MCF 10A (cell line): ENCODE measurements at regions not wholly inside any gene's neighbourhood (a gene's known extent, or its start where the extent isn't known, plus 50 kb on each side); places are given as distances from the start of the nearest gene placed in this dataset.

ENCODE experiments used
- BruUV-seq: library from RNA; stranded (reverse); fragments of 400-500 nt; replicated peaks from 2 replicates; lab custom pipeline; 2021; lab: Mats Ljungman, UMichigan
- CTCF ChIA-PET: fragments of 300-600 bp; sonication (Branson Sonifier 250); formaldehyde crosslinking; extraction: SDS; loops from one replicate; lab custom pipeline; 2021; ENCODE audit warnings: antibody characterized with exemption, inconsistent platforms; lab: Yijun Ruan, JAX
- POLR2A ChIA-PET: fragments of 300-600, 350-650 bp; sonication (Branson Sonifier 250); formaldehyde crosslinking; extraction: SDS; loops from one replicate; lab custom pipeline; 2020; ENCODE audit warnings: antibody characterized with exemption, inconsistent platforms; lab: Yijun Ruan, JAX
- DNase-seq: peaks from one replicate; pipeline ENCODE4 v3.0.0-alpha.2; 2018; ENCODE audit not compliant: unreplicated experiment
- H3K27ac Mint-ChIP-seq: one replicate; pipeline ENCODE4 v1.8.0; 2022; ENCODE audit warnings: mild to moderate bottlenecking, low read depth, mixed read lengths; ENCODE audit not compliant: unreplicated experiment
- H3K27me3 Mint-ChIP-seq: one replicate; pipeline ENCODE4 v1.8.0; 2022; ENCODE audit warnings: mixed read lengths; ENCODE audit not compliant: insufficient read depth, unreplicated experiment
- H3K36me3 Mint-ChIP-seq: one replicate; pipeline ENCODE4 v1.8.0; 2022; ENCODE audit warnings: mild to moderate bottlenecking, moderate library complexity, mixed read lengths; ENCODE audit not compliant: insufficient read depth, unreplicated experiment
- H3K4me1 Mint-ChIP-seq: one replicate; pipeline ENCODE4 v1.8.0; 2022; ENCODE audit warnings: mixed read lengths; ENCODE audit not compliant: insufficient read depth, unreplicated experiment
- H3K4me3 Mint-ChIP-seq: one replicate; pipeline ENCODE4 v1.8.0; 2022; ENCODE audit warnings: mild to moderate bottlenecking, moderate library complexity, mixed read lengths; ENCODE audit not compliant: unreplicated experiment
- H3K9me3 Mint-ChIP-seq: one replicate; pipeline ENCODE4 v1.8.0; 2022; ENCODE audit warnings: mixed read lengths; ENCODE audit not compliant: unreplicated experiment
- CTCF ChIP-seq: fragments of 200-600 bp; IDR thresholded peaks from one replicate; pipeline ENCODE4 v1.8.0; 2022; ENCODE audit warnings: antibody characterized with exemption, mild to moderate bottlenecking; ENCODE audit not compliant: unreplicated experiment
- intact Hi-C: fragments of 100-400 bp; cut with micrococcal nuclease; formaldehyde crosslinking; loops from 2 replicates; pipeline ENCODE4 v1.14.1; 2022

- no peak overlapping the region for H3K4me3 Mint-ChIP-seq
- no TSS peak for BruUV-seq
- ChIA-PET POLR2A (no interaction called here), CTCF (no interaction called here)
- no peak overlapping the region for H3K27ac Mint-ChIP-seq
- DNase-seq: no peak
- intact Hi-C loops: no loop called here
- H3K36me3 Mint-ChIP-seq: no peaks in the 10 kb centered on the region
- no peak for TF ChIP-seq CTCF
- no peaks in the 10 kb centered on the region for H3K27me3 Mint-ChIP-seq
- H3K9me3 Mint-ChIP-seq: peaks cover 8% of the 10 kb centered on the region
- no peaks in the 10 kb centered on the region for H3K4me1 Mint-ChIP-seq
These were observed 468.5 kb downstream of the PDGFC start for GRCh38 chr4:156503119-156503518.

- no peaks in the 10 kb centered on the region for H3K27me3 Mint-ChIP-seq
- intact Hi-C loops: no loop called here
- no peak for DNase-seq
- no peak for TF ChIP-seq CTCF
- no peaks in the 10 kb centered on the region for H3K4me1 Mint-ChIP-seq
- POLR2A ChIA-PET: interaction anchor here (1.1 kb wide), 1 partner anchor 7 kb away, joined by 3 read pairs; no protein-coding TSS in a partner anchor
- no peak overlapping the region for H3K4me3 Mint-ChIP-seq
- CTCF ChIA-PET: no interaction called here
- H3K9me3 Mint-ChIP-seq: no peaks in the 10 kb centered on the region
- no peak overlapping the region for H3K27ac Mint-ChIP-seq
- BruUV-seq: no TSS peak
- no peaks in the 10 kb centered on the region for H3K36me3 Mint-ChIP-seq
These were observed 469.6 kb downstream of the PDGFC start for GRCh38 chr4:156501962-156502361.

GRCh38 chr4:156499684-156500083, 471.9 kb downstream of the PDGFC start:
- no peak for DNase-seq
- ChIA-PET POLR2A (no interaction called here), CTCF (no interaction called here)
- no peaks in the 10 kb centered on the region for H3K9me3 Mint-ChIP-seq
- no peak overlapping the region for H3K4me3 Mint-ChIP-seq
- BruUV-seq: no TSS peak
- H3K27me3 Mint-ChIP-seq: no peaks in the 10 kb centered on the region
- intact Hi-C loops: no loop called here
- peaks cover under 1% of the 10 kb centered on the region for H3K36me3 Mint-ChIP-seq
- H3K27ac Mint-ChIP-seq: no peak overlapping the region
- peaks cover 4% of the 10 kb centered on the region for H3K4me1 Mint-ChIP-seq
- no peak for TF ChIP-seq CTCF

GRCh38 chr4:156497486-156497885, 474.1 kb downstream of the PDGFC start:
- ChIA-PET POLR2A (interaction anchor here (0.7 kb wide), 1 partner anchor 86 kb away, joined by 3 read pairs; no protein-coding TSS in a partner anchor), CTCF (interaction anchor here (0.6 kb wide), 1 partner anchor 13 kb away, joined by 3 read pairs; no protein-coding TSS in a partner anchor)
- TF ChIP-seq CTCF: no peak
- intact Hi-C loops: no loop called here
- H3K4me3 Mint-ChIP-seq: no peak overlapping the region
- H3K4me1 Mint-ChIP-seq: peaks cover 4% of the 10 kb centered on the region
- peaks cover 6% of the 10 kb centered on the region for H3K36me3 Mint-ChIP-seq
- no peak for DNase-seq
- no peaks in the 10 kb centered on the region for H3K9me3 Mint-ChIP-seq
- no TSS peak for BruUV-seq
- H3K27me3 Mint-ChIP-seq: no peaks in the 10 kb centered on the region
- H3K27ac Mint-ChIP-seq: no peak overlapping the region
